Neuronal stem cell (in vitro differentiated cells): ENCODE measurements at regions not wholly inside any gene's neighbourhood (a gene's known extent, or its start where the extent isn't known, plus 50 kb on each side); places are given as distances from the start of the nearest gene placed in this dataset.

Experiments used
- DNase-seq: peaks from one replicate; pipeline ENCODE4 v3.0.0-alpha.2; 2013; ENCODE audit warnings: low spot score
- H2AFZ ChIP-seq: one replicate; pipeline ENCODE4 v1.6.1; 2013; ENCODE audit warnings: mild to moderate bottlenecking, low read length, inconsistent platforms
- H2AK5ac ChIP-seq: 2 replicates; pipeline ENCODE4 v1.6.1; 2013; ENCODE audit warnings: low read depth, mild to moderate bottlenecking, inconsistent platforms, low read length, moderate library complexity, mixed read lengths
- H2BK120ac ChIP-seq: 2 replicates; pipeline ENCODE4 v1.6.1; 2013; ENCODE audit warnings: low read depth, mild to moderate bottlenecking, inconsistent platforms, low read length, moderate library complexity, mixed read lengths
- H2BK12ac ChIP-seq: one replicate; pipeline ENCODE4 v1.6.1; 2013; ENCODE audit warnings: low read length, inconsistent platforms
- H2BK15ac ChIP-seq: 2 replicates; pipeline ENCODE4 v1.6.1; 2013; ENCODE audit warnings: mild to moderate bottlenecking, low read length, inconsistent platforms, mixed read lengths
- H2BK5ac ChIP-seq: one replicate; pipeline ENCODE4 v1.6.1; 2013; ENCODE audit warnings: inconsistent platforms, mild to moderate bottlenecking, low read length, moderate library complexity
- H3K14ac ChIP-seq: one replicate; pipeline ENCODE4 v1.6.1; 2013; ENCODE audit warnings: low read length, inconsistent platforms
- H3K18ac ChIP-seq: 2 replicates; pipeline ENCODE4 v1.6.1; 2013; ENCODE audit warnings: low read length, inconsistent platforms
- H3K23ac ChIP-seq: 2 replicates; pipeline ENCODE4 v1.6.1; 2013; ENCODE audit warnings: low read depth, mild to moderate bottlenecking, mixed read lengths, low read length, inconsistent platforms; ENCODE audit not compliant: poor library complexity
- H3K27ac ChIP-seq: replicated peaks from 3 replicates; pipeline ENCODE4 v1.5.1; 2013; ENCODE audit warnings: low read length, inconsistent platforms
- H3K27me3 ChIP-seq, 3 experiments: 2 replicates each; pipeline ENCODE4 v1.6.1; 2013; ENCODE audit warnings: low read length in 3 of 3, mild to moderate bottlenecking in 2 of 3, inconsistent platforms in 1 of 3, low read depth in 1 of 3, mixed read lengths in 1 of 3, moderate library complexity in 1 of 3; ENCODE audit not compliant: control insufficient read depth in 3 of 3, insufficient read depth in 3 of 3
- H3K36me3 ChIP-seq, 2 donors: replicated peaks in 1 of 2; 2 replicates each; pipeline ENCODE4 v1.6.1; 2013; ENCODE audit warnings: low read length in 2 of 2; ENCODE audit not compliant: control insufficient read depth in 2 of 2, insufficient read depth in 2 of 2
- H3K4ac ChIP-seq: 2 replicates; pipeline ENCODE4 v1.6.1; 2013; ENCODE audit warnings: inconsistent platforms, mild to moderate bottlenecking, low read length, moderate library complexity
- H3K4me1 ChIP-seq, 2 donors: 1 replicate in 1 of 2; 2 replicates in 1 of 2; pipeline ENCODE4 v1.6.1; 2013; ENCODE audit warnings: low read length in 2 of 2, low read depth in 1 of 2; ENCODE audit not compliant: control insufficient read depth in 2 of 2, insufficient read depth in 1 of 2
- H3K4me2 ChIP-seq: one replicate; pipeline ENCODE4 v1.6.1; 2013; ENCODE audit warnings: mild to moderate bottlenecking, low read length, inconsistent platforms; ENCODE audit not compliant: insufficient read depth, poor library complexity, severe bottlenecking
- H3K4me3 ChIP-seq, 2 donors: 2 replicates each; pipeline ENCODE4 v1.5.1; 2013; ENCODE audit warnings: low read length in 2 of 2, mild to moderate bottlenecking in 2 of 2, inconsistent platforms in 1 of 2, moderate library complexity in 1 of 2
- H3K79me1 ChIP-seq: one replicate; pipeline ENCODE4 v1.6.1; 2013; ENCODE audit warnings: low read depth, mild to moderate bottlenecking, inconsistent platforms, low read length, moderate library complexity
- H3K9ac ChIP-seq: one replicate; pipeline ENCODE4 v1.6.1; 2013; ENCODE audit warnings: mild to moderate bottlenecking, low read depth, low read length, inconsistent platforms; ENCODE audit not compliant: poor library complexity
- H3K9me3 ChIP-seq, 2 donors: replicated peaks in 1 of 2; 2 replicates each; pipeline versions ENCODE3 to v1.6.1; 2013; ENCODE audit warnings: low read length in 2 of 2, mild to moderate bottlenecking in 2 of 2, inconsistent platforms in 1 of 2, low read depth in 1 of 2, mixed read lengths in 1 of 2, moderate library complexity in 1 of 2; ENCODE audit not compliant: control insufficient read depth in 2 of 2, insufficient read depth in 1 of 2
- H4K8ac ChIP-seq: one replicate; pipeline ENCODE4 v1.6.1; 2013; ENCODE audit warnings: low read depth, mild to moderate bottlenecking, inconsistent platforms, low read length, moderate library complexity
- H4K91ac ChIP-seq: one replicate; pipeline ENCODE4 v1.6.1; 2013; ENCODE audit warnings: low read length, low read depth, mild to moderate bottlenecking, inconsistent platforms; ENCODE audit not compliant: poor library complexity
- WGBS, 2 donors: extraction: QIAGEN DNeasy Blood & Tissue Kit; methylation state at CpG; one replicate each; pipeline ENCODE4 v1.1.7; 2013; ENCODE audit warnings: missing lambda C conversion rate in 2 of 2, mixed read lengths in 1 of 2; ENCODE audit not compliant: insufficient read length in 2 of 2, insufficient replicate concordance in 1 of 2; ENCODE audit errors: extremely low coverage in 2 of 2; 5-methylcytosine and 5-hydroxymethylcytosine counted together

DNA sequence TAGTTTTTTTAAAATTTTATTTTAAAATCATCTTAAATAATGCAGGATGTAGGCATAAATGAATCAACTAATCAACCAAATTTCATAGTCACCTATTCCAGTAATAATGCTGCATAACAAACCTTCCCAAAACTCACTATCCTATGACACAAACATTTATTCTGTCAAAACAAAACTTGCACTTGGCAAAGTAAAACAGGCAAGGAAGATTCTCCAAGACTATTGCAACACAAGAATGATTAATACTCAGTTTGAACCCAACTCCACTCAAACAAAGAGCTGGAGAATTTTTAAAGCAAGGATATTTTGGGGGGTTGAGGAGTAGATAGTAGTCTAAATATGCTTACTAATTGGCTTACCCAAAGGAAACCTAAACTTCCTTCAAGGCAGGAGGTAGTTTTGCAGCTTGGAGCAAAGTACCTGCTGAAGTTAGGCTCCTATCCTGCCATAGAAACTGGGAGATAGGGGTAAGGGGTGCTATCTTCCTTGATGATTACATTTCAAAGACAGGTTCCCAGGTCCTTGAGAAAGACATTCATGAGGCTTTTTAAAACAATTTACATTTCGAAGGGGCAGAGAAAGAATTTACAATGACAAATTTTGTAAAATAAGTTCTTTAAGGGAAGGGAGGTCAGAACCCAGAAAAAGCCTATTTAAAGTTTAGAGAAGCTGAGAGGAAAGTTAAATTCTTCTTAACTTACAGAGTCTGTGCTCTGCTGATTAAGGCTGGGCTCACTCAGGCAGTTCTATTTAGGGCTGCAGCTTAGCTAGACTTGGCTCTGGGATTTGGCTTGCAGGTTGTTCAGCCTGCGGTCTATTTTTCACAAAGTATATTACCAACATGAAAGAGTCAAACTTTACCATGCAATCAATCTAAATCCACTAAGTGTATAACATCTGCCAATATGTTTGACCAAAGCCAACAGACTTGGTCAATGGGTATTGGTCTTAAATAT, 549.0 kb downstream of the KCTD12 start:
- no peak overlapping the region for H3K4me3 ChIP-seq
- no peaks in the 10 kb centered on the region for H3K79me1 ChIP-seq

DNA sequence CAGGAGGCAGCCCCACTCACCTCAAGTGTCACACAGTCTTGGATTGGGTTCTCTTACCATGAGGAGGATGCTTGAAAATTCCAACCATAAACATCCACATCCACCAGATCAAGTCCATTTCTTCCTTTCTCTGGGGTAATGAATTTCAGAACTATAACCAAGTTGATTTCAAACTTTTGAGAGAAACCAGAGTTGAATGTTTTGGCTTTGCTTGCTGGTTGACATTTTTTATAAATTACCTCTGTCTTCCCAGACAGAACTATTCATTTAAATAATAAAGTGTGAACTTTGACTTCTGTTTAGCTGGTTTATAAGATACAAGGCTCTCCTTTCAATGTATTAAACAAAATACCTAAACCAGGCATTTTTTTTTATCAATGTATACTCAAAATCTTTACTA, 550.7 kb downstream of the KCTD12 start:
- Histone ChIP-seq H3K18ac (no peak overlapping the region), H3K79me1 (no peaks in the 10 kb centered on the region)

More for the DNA sequence above, 549.0 kb downstream of the KCTD12 start:
- no peak overlapping the region for H2BK12ac ChIP-seq
- no peak overlapping the region for H3K27ac ChIP-seq
- H2AK5ac ChIP-seq, result no peak overlapping the region
- no peak overlapping the region for H3K4me2 ChIP-seq
- H3K23ac ChIP-seq, result no peak overlapping the region
- no peak overlapping the region for H3K4ac ChIP-seq
- no peak overlapping the region for H4K8ac ChIP-seq
- no CpG with 5 or more reads among the region's 2 CpGs for WGBS, 2 donors
- no peaks in the 10 kb centered on the region for H3K36me3 ChIP-seq
- H2AFZ ChIP-seq, result no peak overlapping the region
- no peak overlapping the region for H2BK5ac ChIP-seq
- no peaks in the 10 kb centered on the region for H3K27me3 ChIP-seq
- H3K18ac ChIP-seq, result no peak overlapping the region
- no peak for DNase-seq
- no peak overlapping the region for H2BK15ac ChIP-seq
- H3K9me3 ChIP-seq, result no peaks in the 10 kb centered on the region
- no peak overlapping the region for H4K91ac ChIP-seq
- H2BK120ac ChIP-seq, result no peak overlapping the region
- H3K4me1 ChIP-seq, result no peaks in the 10 kb centered on the region
- no peak overlapping the region for H3K14ac ChIP-seq
- no peak overlapping the region for H3K9ac ChIP-seq

DNA sequence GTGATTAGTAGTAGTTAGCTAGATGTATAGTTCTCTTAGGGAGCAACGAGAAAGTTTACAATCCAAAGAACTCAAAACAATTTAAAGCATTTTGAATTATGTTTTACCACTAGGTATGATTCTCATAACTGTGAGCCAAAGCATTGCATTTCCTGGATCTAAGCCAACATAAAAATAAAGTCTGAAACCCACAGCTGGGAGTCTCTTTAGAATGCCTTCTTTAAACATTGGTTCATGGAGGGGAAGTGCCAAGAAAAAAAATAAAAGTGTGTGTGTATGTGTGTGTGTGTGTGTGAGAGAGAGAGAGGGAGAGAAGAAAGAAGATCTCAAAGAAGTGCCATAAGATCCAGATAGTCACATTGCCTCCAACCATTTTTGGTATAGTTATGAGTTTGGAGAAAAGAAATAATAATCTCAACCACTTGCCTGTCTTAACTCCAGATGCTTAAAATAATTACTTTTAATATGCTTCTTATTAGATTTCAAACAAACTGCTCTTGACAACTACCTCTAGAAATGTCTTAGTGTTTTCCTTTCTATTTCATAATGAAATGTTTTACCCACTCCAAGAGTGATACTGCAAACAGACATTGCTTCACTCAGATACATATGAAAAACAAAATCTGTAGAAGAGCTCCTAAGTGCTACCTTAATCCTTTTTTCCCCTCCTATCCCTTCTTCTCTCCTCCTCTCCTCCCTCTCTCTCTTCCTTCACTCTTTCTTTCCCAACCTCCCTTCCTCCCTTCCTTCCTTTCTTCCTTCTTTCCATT, 554.1 kb downstream of the KCTD12 start:
- no peak for DNase-seq
- Histone ChIP-seq H3K9me3 (no peaks in the 10 kb centered on the region), H3K4me1 (no peaks in the 10 kb centered on the region), H2BK15ac (no peak overlapping the region), H3K4me2 (no peak overlapping the region), H3K23ac (no peak overlapping the region), H3K27ac (no peak overlapping the region), H3K79me1 (no peaks in the 10 kb centered on the region), H2BK12ac (no peak overlapping the region), H3K4me3 (no peak overlapping the region), H3K14ac (no peak overlapping the region), H4K8ac (no peak overlapping the region), H3K36me3 (no peaks in the 10 kb centered on the region), H2AFZ (no peak overlapping the region), H2AK5ac (no peak overlapping the region), H2BK5ac (no peak overlapping the region), H2BK120ac (no peak overlapping the region), H3K4ac (no peak overlapping the region), H3K9ac (no peak overlapping the region), H3K18ac (no peak overlapping the region), H3K27me3 (no peaks in the 10 kb centered on the region), H4K91ac (no peak overlapping the region)
- no CpG with 5 or more reads among the region's 1 CpG for WGBS, 2 donors

More for the DNA sequence above, 550.7 kb downstream of the KCTD12 start:
- H3K23ac ChIP-seq, result no peak overlapping the region
- no peaks in the 10 kb centered on the region for H3K27me3 ChIP-seq
- no peak overlapping the region for H3K9ac ChIP-seq
- no peak overlapping the region for H4K91ac ChIP-seq
- H2AFZ ChIP-seq, result no peak overlapping the region
- H3K36me3 ChIP-seq, result no peaks in the 10 kb centered on the region
- no peak overlapping the region for H4K8ac ChIP-seq
- no peak overlapping the region for H3K4me3 ChIP-seq
- H3K4ac ChIP-seq, result no peak overlapping the region
- H3K14ac ChIP-seq, result no peak overlapping the region
- H2BK12ac ChIP-seq, result no peak overlapping the region
- H3K27ac ChIP-seq, result no peak overlapping the region
- DNase-seq, result no peak
- H3K4me2 ChIP-seq, result no peak overlapping the region
- H2BK15ac ChIP-seq, result no peak overlapping the region
- H3K9me3 ChIP-seq, result no peaks in the 10 kb centered on the region
- H2BK5ac ChIP-seq, result no peak overlapping the region
- H2AK5ac ChIP-seq, result no peak overlapping the region
- no peak overlapping the region for H2BK120ac ChIP-seq
- no peaks in the 10 kb centered on the region for H3K4me1 ChIP-seq

DNA sequence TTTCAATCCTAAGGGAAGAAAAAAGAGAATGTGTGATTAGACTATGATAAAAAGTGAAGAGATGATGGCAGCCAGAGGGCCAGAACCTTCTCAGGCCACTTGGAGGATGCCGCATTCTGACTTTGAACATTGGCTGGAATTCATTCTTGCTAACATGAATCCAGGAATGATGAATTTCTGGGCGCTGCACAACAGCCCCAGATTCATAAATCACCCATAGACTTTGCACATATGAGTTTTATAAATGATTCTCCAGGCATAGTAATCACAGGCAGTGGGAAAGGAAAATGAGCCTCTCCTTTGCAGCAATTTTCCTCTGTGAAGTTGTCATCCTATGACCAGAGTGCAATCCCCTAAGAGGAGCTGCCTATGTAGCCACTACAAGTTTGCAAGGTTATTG, 555.4 kb downstream of the KCTD12 start:
- no peak overlapping the region for H3K18ac ChIP-seq
- H3K4me3 ChIP-seq, result no peak overlapping the region
- H3K9ac ChIP-seq, result no peak overlapping the region
- DNase-seq, result no peak
- H3K36me3 ChIP-seq, result no peaks in the 10 kb centered on the region
- no peak overlapping the region for H2AK5ac ChIP-seq
- H3K79me1 ChIP-seq, result no peaks in the 10 kb centered on the region
- H3K4me1 ChIP-seq, result no peaks in the 10 kb centered on the region
- no peaks in the 10 kb centered on the region for H3K27me3 ChIP-seq
- no peak overlapping the region for H2BK120ac ChIP-seq
- no peak overlapping the region for H2AFZ ChIP-seq
- H3K4ac ChIP-seq, result no peak overlapping the region
- no peak overlapping the region for H3K4me2 ChIP-seq
- H2BK15ac ChIP-seq, result no peak overlapping the region
- H3K23ac ChIP-seq, result no peak overlapping the region
- no peak overlapping the region for H4K91ac ChIP-seq
- no peak overlapping the region for H2BK5ac ChIP-seq
- no peaks in the 10 kb centered on the region for H3K9me3 ChIP-seq
- no peak overlapping the region for H3K14ac ChIP-seq
- H3K27ac ChIP-seq, result no peak overlapping the region
- no CpG with 5 or more reads among the region's 2 CpGs for WGBS, 2 donors
- H2BK12ac ChIP-seq, result no peak overlapping the region
- H4K8ac ChIP-seq, result no peak overlapping the region
